Choroid plexus epithelial cell (primary cell): ENCODE measurements at regions not wholly inside any gene's neighbourhood (a gene's known extent, or its start where the extent isn't known, plus 50 kb on each side); places are given as distances from the start of the nearest gene placed in this dataset.
"Not testable (repeated sequence)": the region's sequence is repeated elsewhere in the genome, so short reads cannot be mapped to it uniquely, and the experiment has no call there.

ENCODE experiments used
- DNase-seq: peaks from one replicate; pipeline ENCODE4 v3.0.0-alpha.2; 2010; ENCODE audit warnings: low read depth
- H3K4me3 ChIP-seq: 2 replicates; pipeline ENCODE4 v1.5.1; 2011; ENCODE audit warnings: low read depth, mild to moderate bottlenecking, control low read depth, low read length, moderate library complexity
- CTCF ChIP-seq: conservative IDR thresholded peaks from 2 replicates; pipeline ENCODE4 v1.5.1; 2011; ENCODE audit warnings: low read depth, mild to moderate bottlenecking, control low read depth, inconsistent platforms, low read length, moderate library complexity

- H3K4me3 ChIP-seq: no peak overlapping the region
- TF ChIP-seq CTCF: no peak
- DNase-seq: no peak
These were observed 106.5 kb upstream of the SIMC1 start for GRCh38 chr5:176131771-176132170.

- H3K4me3 ChIP-seq: no peak overlapping the region
- DNase-seq: no peak
- TF ChIP-seq CTCF: no peak
These were observed 105.5 kb upstream of the SIMC1 start for GRCh38 chr5:176132471-176133288.

- no peak for TF ChIP-seq CTCF
- DNase-seq: no peak
- H3K4me3 ChIP-seq: no peak overlapping the region
These were observed 104.8 kb upstream of the SIMC1 start for GRCh38 chr5:176133289-176133870.

- DNase-seq: no peak
- H3K4me3 ChIP-seq: no peak overlapping the region
- TF ChIP-seq CTCF: no peak
These were observed 104.3 kb upstream of the SIMC1 start for GRCh38 chr5:176133877-176134276.

- DNase-seq: no peak
- TF ChIP-seq CTCF: no peak
- H3K4me3 ChIP-seq: no peak overlapping the region
These were observed 103.5 kb upstream of the SIMC1 start for GRCh38 chr5:176134529-176135223.

GRCh38 chr5:176140138-176140537 lies 98.1 kb upstream of the SIMC1 start:
- not testable (repeated sequence) for DNase-seq

GRCh38 chr5:176144508-176144907 lies 93.7 kb upstream of the SIMC1 start:
- DNase-seq: no peak
- no peak overlapping the region for H3K4me3 ChIP-seq

More at GRCh38 chr5:176140138-176140537, 98.1 kb upstream of the SIMC1 start:
- H3K4me3 ChIP-seq: not testable (repeated sequence)

GRCh38 chr5:176149948-176150347 lies 88.3 kb upstream of the SIMC1 start:
- H3K4me3 ChIP-seq, DNase-seq: not testable (repeated sequence)

More at GRCh38 chr5:176144508-176144907, 93.7 kb upstream of the SIMC1 start:
- no peak for TF ChIP-seq CTCF
